HG02588 (cell line): ENCODE measurements at regions not wholly inside any gene's neighbourhood (a gene's known extent, or its start where the extent isn't known, plus 50 kb on each side); places are given as distances from the start of the nearest gene placed in this dataset.
A peak's percentile ranks its signal among the peaks of the same experiment; 100 is the strongest.
"Not testable (repeated sequence)": the region's sequence is repeated elsewhere in the genome, so short reads cannot be mapped to it uniquely, and the experiment has no call there.

Experiments used
- ATAC-seq: cut with Tn5 transposase; IDR thresholded peaks from one replicate; pipeline ENCODE4 v1.9.1; 2021; ENCODE audit warnings: mild to moderate bottlenecking, moderate library complexity; ENCODE audit not compliant: unreplicated experiment

DNA sequence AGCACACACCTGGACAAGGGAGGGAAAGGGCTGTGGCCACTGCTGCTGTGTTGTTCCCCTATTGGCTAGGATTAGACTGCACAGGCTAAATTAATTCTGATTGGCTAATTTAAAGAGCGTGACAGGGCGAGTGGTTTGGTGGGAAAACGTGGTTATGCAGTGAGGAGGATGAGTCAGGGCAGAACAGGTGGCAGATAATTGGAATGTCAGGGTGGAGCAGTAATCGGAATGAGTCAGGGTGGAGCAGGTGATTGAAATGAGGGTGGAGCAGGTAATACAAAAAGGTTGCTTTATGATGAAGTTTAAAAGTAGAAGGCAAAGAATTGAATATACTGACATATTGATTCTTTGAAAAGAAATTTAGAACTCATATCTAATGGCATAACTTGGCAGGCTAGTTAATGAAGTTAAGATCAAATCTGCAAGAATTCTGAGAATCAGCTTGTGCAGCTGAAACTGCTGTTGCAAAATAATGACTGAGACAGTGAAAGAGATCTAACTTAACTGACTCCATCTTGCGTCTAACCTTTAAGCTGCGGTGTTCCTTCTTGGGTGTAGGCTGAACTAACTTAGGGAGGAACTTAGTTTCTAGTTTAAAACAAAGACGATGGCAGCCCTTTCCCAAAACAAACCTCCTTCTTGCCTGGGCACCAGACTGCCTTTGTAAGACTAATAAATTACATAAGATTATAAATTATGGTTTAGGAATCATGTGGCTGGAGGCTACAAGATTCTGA is 174.3 kb downstream of the UTP18 start:
- no peak for ATAC-seq

GRCh38 chr17:51435171-51435552 is 174.8 kb downstream of the UTP18 start:
- no peak for ATAC-seq

- no peak for ATAC-seq
These were observed 175.3 kb downstream of the UTP18 start for GRCh38 chr17:51435641-51436091.

GRCh38 chr17:51439395-51440229 is 179.3 kb downstream of the UTP18 start:
- no peak for ATAC-seq

GRCh38 chr17:51441431-51441830 is 181.1 kb downstream of the UTP18 start:
- ATAC-seq: no peak

- no peak for ATAC-seq
These were observed 181.9 kb downstream of the UTP18 start for GRCh38 chr17:51442088-51442865.

- no peak for ATAC-seq
These were observed 183.3 kb downstream of the UTP18 start for GRCh38 chr17:51443646-51444045.

DNA sequence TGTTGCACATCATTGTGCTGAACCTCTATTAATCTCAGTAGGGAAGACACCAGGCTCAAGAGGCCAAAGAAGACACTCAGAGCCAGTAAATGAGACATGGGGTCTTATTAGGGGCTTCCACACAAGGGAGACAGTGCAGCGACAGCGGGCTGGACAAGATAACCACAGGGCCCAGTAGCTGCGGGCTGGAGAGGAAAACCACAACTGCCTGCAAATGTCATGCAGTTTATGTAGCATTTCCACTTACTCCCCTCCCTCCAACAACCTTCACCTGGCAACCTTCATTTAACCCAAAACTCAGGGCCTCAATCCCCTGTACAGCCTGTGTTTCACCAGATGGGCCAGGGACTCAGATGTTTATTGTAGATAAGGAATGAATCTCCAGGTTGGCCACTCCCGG is 185.6 kb downstream of the UTP18 start:
- ATAC-seq: no peak

GRCh38 chr17:51454456-51454978 is 194.2 kb downstream of the UTP18 start:
- ATAC-seq: no peak

DNA sequence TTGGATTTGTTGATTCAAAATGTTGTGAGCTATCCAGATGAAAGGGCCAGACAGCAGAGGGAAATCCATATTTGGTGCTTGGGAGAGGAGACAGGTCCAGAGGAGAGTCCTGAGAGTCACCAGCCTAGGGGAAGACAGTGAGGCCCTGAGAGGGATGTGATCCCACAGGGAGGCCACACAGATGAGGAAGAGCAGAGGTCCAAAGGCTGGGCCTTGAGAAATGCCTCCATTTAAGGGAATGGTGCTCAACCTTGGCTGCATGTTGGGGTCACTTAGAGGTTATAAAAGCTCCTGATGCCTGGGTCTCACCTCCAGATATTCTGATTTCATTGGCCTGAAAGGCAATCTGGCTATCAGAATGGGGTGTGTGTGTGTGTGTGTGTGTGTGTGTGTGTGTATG is 194.9 kb downstream of the UTP18 start:
- no peak for ATAC-seq

- ATAC-seq: no peak
These were observed 195.6 kb downstream of the UTP18 start for GRCh38 chr17:51455931-51456330.

GRCh38 chr17:51456942-51457341 is 196.6 kb downstream of the UTP18 start:
- ATAC-seq: no peak

GRCh38 chr17:51461578-51462004 is 201.2 kb downstream of the UTP18 start:
- ATAC-seq: peak; percentile 70

GRCh38 chr17:51463353-51463752 is 203.0 kb downstream of the UTP18 start:
- no peak for ATAC-seq

- no peak for ATAC-seq
These were observed 207.0 kb downstream of the UTP18 start for GRCh38 chr17:51467336-51467735.

DNA sequence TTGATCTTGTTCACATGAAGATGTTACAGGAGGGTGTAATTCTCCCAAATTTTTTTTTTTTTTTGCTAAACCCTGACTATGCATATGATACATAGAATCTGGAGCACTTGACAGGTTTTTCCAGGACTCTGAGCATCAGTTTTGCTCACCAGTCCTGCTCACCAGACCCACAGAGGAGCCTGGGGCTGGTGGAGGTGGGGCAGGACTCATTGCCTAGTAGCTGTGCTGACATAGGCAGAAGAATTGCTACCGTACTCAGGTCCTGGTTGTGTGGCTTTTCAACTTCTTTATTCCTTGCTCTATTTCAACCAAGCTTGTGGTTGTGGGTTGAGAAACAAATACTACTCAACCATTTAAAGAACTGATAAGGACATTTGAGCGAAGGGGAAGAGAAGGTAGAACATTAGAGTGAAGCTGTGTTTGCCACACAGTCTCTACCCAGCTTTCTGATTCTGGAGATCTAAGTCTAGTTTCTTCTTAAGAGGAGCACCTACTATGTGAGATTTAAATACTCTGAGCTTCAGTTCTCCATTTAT is 212.4 kb downstream of the UTP18 start:
- ATAC-seq: no peak

DNA sequence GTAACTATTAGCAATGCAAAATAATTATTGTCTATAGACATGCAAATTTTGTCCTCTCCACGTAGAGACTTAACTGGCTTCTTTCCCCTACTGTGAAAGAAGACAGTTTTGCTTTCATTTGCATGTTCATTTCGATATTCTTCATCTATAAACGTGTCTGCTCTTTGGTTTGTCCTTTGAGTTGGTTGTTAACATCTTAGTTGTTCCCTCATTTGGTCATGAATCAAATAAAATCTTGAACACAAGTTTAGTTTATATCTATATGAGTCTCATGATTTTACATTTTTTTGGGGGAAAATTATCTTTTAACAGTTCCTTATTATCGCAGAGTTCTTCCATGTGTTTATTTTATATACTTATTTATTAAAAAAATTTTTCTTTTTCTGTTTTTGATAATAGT is 214.4 kb downstream of the UTP18 start:
- ATAC-seq: no peak

GRCh38 chr17:51475730-51476129 is 215.4 kb downstream of the UTP18 start:
- no peak for ATAC-seq

- no peak for ATAC-seq
These were observed 219.0 kb downstream of the UTP18 start for GRCh38 chr17:51479303-51479702.

DNA sequence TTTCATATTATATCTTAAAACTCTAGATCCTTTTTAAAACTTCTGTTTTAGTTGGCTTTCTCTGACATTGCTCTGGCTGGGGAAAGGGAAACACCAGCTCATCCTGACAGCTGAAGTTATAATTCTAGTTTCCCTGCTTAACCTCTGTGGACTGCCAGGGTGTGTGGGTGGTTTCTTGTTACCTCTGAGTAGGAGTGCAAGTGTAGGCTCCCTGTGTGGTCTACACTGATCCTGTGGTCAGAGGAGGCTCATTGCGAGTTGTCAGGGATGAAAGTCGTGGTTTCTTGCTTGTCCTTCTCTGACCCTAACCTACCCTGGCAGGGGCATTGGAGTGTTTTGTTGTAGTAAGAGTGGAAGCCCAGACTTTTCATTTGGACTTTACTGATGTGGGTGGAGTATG is 221.0 kb downstream of the UTP18 start:
- no peak for ATAC-seq

DNA sequence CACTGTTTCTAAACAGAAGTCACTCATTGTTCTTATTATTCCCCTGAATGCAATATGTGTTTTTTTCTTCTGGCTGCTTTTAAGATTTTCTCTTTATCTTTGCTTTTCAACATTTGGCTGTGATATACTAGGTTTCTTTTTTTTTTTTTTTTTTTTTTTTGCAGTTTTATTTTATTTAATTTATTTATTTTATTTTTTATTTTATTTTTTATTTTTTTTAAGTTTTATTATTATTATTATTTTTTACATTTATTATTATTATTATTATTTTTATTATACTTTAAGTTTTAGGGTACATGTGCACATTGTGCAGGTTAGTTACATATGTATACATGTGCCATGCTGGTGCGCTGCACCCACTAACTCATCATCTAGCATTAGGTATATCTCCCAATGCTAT is 221.9 kb downstream of the UTP18 start:
- ATAC-seq: not testable (repeated sequence)
